ENCODE measurements at regions not wholly inside any gene's neighbourhood (a gene's known extent, or its start where the extent isn't known, plus 50 kb on each side); places are given as distances from the start of the nearest gene placed in this dataset.
"Not testable (repeated sequence)": the region's sequence is repeated elsewhere in the genome, so short reads cannot be mapped to it uniquely, and the experiment has no call there.

- no peak for DNase-seq
These were observed 86.9 kb upstream of the LYSMD4 start for GRCh38 chr15:99819981-99820718.

GRCh38 chr15:99818872-99819271 lies 85.6 kb upstream of the LYSMD4 start:
- DNase-seq: no peak

DNA sequence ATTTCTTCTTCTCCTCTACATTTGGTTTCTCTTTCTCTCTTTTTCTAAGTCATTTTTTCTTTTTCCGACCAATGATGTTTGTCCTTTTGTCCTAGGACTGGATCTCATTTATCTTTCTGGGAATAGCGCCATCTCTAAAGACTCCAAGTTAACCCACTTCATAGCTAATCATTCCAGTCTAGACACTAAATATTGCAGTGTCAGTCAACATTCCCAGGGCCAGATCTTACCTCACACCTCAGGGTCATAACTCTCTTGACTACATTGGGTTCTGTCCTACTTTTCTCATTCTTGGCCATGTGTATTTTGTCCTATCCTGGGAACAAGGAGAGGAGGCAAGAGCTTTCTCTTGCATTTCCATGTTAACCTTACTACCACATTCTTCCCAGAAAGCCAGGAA lies 83.6 kb upstream of the LYSMD4 start:
- DNase-seq: not testable (repeated sequence)

DNA sequence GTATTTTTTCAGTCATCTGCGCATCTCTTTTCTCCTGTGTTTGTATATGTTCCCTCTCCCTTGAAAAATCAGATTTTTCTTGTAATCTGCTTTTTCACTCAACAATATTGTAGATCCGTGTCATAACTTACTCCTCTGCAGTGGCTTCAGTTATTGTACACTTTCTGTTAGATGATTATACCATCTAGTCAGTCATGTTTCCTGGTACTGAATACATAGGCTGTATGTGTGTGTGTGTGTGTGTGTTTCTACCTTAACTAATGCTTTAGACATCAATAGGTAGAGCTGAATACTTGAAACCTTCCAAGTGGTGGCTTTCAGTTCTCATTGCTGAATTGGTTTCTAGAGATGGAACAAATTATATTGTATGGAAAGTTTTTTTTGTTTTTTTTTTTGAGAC lies 77.4 kb upstream of the LYSMD4 start:
- DNase-seq: not testable (repeated sequence)

GRCh38 chr15:99799854-99800250 lies 66.6 kb upstream of the LYSMD4 start:
- DNase-seq: not testable (repeated sequence)

DNA sequence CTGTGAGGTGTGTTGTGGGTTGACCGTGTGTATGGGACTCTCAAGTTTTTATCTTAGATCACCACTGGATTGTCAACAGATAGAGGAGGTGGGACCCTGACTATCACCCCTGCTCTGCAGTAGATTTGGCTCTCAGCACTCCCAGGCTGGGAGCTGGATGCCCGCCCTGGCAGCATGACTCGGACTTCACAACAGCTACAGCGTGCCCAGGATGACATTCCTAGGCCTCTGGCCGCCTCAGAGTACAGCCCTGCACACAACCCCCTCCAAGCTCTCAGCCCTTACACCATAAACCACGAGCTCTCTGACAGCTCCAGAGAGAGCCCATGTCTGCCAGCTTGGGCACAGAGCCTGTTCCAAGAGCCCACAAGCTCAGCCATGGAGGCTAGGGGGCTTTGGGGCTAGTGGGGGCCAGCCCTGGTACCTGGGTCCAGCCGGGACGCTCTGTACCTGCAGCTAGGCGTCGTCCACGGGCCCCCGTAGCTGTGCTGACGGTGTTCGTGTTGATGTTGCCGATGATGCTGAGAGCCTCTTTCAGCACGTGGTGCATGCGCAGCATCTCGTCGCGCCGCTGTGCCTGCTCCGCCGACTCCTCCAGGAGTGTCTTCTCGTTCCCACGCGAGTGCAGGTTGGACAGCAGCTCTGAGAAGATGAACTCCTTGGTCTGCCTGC lies 66.1 kb upstream of the LYSMD4 start:
- not testable (repeated sequence) for DNase-seq

GRCh38 chr15:99796940-99797870 lies 64.0 kb upstream of the LYSMD4 start:
- not testable (repeated sequence) for DNase-seq

GRCh38 chr15:99791881-99792807 lies 58.9 kb upstream of the LYSMD4 start:
- DNase-seq: not testable (repeated sequence)

GRCh38 chr15:99790751-99791150 lies 57.5 kb upstream of the LYSMD4 start:
- DNase-seq: not testable (repeated sequence)

GRCh38 chr15:99788156-99788555 lies 54.9 kb upstream of the LYSMD4 start:
- no peak for DNase-seq

- not testable (repeated sequence) for DNase-seq
These were observed 51.6 kb upstream of the LYSMD4 start for GRCh38 chr15:99784800-99785199.

GRCh38 chr15:99783918-99784619 lies 50.8 kb upstream of the LYSMD4 start:
- DNase-seq: not testable (repeated sequence)

Data from activated CD4-positive, alpha-beta T cell treated with anti-CD3 and anti-CD28 coated beads, Interleukin-2, amount 50 U/mL, for 48 hours (primary cell).